Activated T-cell treated with anti-CD3 and anti-CD28 coated beads, Interleukin-2, amount 50 U/mL, for 72 hours (primary cell): ENCODE measurements at regions not wholly inside any gene's neighbourhood (a gene's known extent, or its start where the extent isn't known, plus 50 kb on each side); places are given as distances from the start of the nearest gene placed in this dataset.
"Not testable (repeated sequence)": the region's sequence is repeated elsewhere in the genome, so short reads cannot be mapped to it uniquely, and the experiment has no call there.

Experiments used
- ATAC-seq, 2 donors: fragments of 150-1000 bp; cut with Tn5 transposase; replicated peaks in 1 of 2; 2 replicates each; pipeline ENCODE4 v1.10.0; 2021; ENCODE audit warnings: moderate library complexity in 2 of 2, mild to moderate bottlenecking in 1 of 2
- DNase-seq, 2 donors: peaks; one replicate each; pipeline ENCODE4 v3.0.0; 2021 to 2022; ENCODE audit warnings: mixed read lengths in 1 of 2
- H3K27ac Mint-ChIP-seq: one replicate; pipeline ENCODE4 v1.8.0; 2022; ENCODE audit warnings: mild to moderate bottlenecking, moderate library complexity, mixed read lengths
- H3K27me3 Mint-ChIP-seq: one replicate; pipeline ENCODE4 v1.8.0; 2022; ENCODE audit warnings: low read depth, mixed read lengths
- H3K36me3 Mint-ChIP-seq, 2 donors: one replicate each; pipeline ENCODE4 v1.8.0; 2022; ENCODE audit warnings: mixed read lengths in 2 of 2, mild to moderate bottlenecking in 1 of 2; ENCODE audit not compliant: insufficient read depth in 2 of 2
- H3K4me1 Mint-ChIP-seq: one replicate; pipeline ENCODE4 v1.8.0; 2022; ENCODE audit warnings: low read depth, mixed read lengths
- H3K4me3 Mint-ChIP-seq, 2 donors: one replicate each; pipeline ENCODE4 v1.8.0; 2022; ENCODE audit warnings: mild to moderate bottlenecking in 2 of 2, mixed read lengths in 2 of 2, moderate library complexity in 2 of 2
- H3K9me3 Mint-ChIP-seq, 2 donors: one replicate each; pipeline ENCODE4 v1.8.0; 2022; ENCODE audit warnings: mixed read lengths in 2 of 2

DNA sequence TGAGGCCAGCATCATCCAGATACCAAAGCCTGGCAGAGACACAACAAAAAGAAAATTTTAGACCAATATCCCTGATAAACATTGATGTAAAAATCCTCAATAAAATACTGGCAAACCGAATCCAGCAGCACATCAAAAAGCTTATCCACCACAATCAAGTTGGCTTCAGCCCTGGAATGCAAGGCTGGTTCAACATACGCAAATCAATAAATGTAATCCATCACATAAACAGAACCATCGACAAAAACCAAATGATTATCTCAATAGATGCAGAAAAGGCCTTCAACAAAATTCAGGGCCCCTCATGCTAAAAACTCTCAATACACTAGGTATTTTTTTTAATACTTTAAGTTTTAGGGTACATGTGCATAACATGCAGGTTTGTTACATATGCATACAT lies 74.1 kb downstream of the ELAPOR2 start:
- Mint-ChIP-seq H3K9me3 (peaks cover 9 to 22% of the 10 kb centered on the region in 2 donors), H3K36me3 (peaks cover 15 to 28% of the 10 kb centered on the region in 2 donors), H3K4me1 (peaks cover 11% of the 10 kb centered on the region)
- H3K27ac Mint-ChIP-seq, ATAC-seq, DNase-seq, H3K27me3 Mint-ChIP-seq, H3K4me3 Mint-ChIP-seq: not testable (repeated sequence)

DNA sequence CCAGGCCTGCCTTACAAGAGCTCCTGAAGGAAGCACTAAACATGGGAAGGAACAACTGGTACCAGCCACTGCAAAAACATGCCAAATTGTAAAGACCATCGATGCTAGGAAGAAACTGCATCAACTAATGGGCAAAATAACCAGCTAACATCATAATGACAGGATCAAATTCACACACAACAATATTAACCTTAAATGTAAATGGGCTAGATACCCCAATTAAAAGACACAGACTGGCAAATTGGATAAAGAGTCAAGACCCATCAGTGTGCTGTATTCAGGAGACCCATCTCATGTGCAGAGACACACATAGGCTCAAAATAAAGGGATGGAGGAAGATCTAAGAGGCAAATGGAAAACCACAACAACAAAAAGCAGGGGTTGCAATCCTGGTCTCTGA lies 75.8 kb downstream of the ELAPOR2 start:
- H3K4me1 Mint-ChIP-seq: peaks cover 28% of the 10 kb centered on the region
- ATAC-seq: not testable (repeated sequence)

DNA sequence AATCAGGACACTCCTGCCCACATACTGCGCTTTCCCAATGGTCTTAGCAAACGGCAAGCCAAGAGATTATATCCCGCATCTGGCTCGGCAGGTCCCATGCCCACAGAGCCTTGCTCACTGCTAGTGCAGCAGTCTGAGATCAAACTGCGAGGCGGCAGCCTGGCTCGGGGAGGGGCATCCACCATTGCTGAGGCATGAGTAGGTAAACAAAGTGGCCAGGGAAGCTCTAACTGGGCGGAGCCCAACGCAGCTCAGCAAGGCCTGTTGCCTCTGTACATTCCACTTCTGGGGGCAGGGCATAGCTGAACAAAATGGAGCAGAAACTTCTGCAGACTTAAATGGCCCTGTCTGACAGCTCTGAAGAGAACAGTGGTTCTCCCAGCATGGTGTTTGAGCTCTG lies 77.5 kb downstream of the ELAPOR2 start:
- H3K9me3 Mint-ChIP-seq: peaks cover 9 to 16% of the 10 kb centered on the region in 2 donors

More for the DNA sequence above, 75.8 kb downstream of the ELAPOR2 start:
- not testable (repeated sequence) for H3K27me3 Mint-ChIP-seq, H3K4me3 Mint-ChIP-seq, DNase-seq, H3K27ac Mint-ChIP-seq
- Mint-ChIP-seq H3K9me3 (peaks cover 9 to 22% of the 10 kb centered on the region in 2 donors), H3K36me3 (peaks cover 15 to 28% of the 10 kb centered on the region in 2 donors)

DNA sequence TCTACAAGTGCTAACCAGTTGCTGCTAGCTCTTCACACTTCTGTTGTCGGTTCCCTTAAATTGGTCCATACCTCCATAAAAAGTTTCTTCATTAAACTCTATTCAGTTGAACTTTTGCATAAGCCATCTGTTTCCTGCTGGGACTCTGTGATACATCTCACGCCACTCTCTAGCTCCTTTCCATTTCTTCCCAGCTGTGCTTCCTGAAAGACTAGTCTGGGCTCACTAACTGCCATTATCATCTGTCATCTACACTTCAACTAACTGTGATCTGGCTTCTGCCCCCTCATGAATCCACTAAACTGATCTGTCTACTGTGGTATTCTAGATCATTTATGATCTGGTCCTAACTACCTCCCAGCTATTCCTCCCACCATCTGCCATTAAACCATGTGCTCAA lies 78.3 kb downstream of the ELAPOR2 start:
- no peak overlapping the region for H3K27ac Mint-ChIP-seq
- peaks cover 50% of the 10 kb centered on the region for H3K4me1 Mint-ChIP-seq
- peaks cover 9% of the 10 kb centered on the region for H3K27me3 Mint-ChIP-seq
- ATAC-seq: no peak
- DNase-seq: no peak
- H3K9me3 Mint-ChIP-seq: peaks cover 7 to 16% of the 10 kb centered on the region in 2 donors
- H3K4me3 Mint-ChIP-seq: no peak overlapping the region
- peaks cover 13 to 22% of the 10 kb centered on the region in 2 donors for H3K36me3 Mint-ChIP-seq

More for the DNA sequence above, 77.5 kb downstream of the ELAPOR2 start:
- not testable (repeated sequence) for ATAC-seq, H3K27me3 Mint-ChIP-seq, H3K27ac Mint-ChIP-seq, DNase-seq, H3K4me3 Mint-ChIP-seq
- Mint-ChIP-seq H3K4me1 (peaks cover 42% of the 10 kb centered on the region), H3K36me3 (peaks cover 15 to 24% of the 10 kb centered on the region in 2 donors)

DNA sequence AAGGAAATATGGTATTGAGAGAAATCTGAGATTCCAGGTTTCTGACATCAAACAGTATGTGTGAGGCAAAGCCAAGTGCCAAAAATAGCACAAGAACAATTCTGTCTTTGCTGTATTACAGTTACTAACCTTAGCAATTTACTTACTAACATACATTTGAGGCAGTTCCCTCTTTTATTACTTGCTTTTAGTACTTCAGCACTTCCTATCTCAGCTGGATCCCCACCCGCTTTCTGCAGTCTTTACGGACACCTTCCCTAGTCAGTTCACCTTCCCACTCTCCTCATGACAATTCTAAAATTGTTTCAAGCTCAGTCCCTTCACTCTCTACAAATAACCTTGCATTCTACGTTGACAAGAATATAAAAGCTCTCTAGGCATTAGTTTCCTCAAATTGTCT lies 79.2 kb downstream of the ELAPOR2 start:
- Mint-ChIP-seq H3K4me1 (peaks cover 51% of the 10 kb centered on the region), H3K27me3 (peaks cover 9% of the 10 kb centered on the region), H3K27ac (no peak overlapping the region), H3K9me3 (peaks cover 7 to 14% of the 10 kb centered on the region in 2 donors), H3K36me3 (peaks cover 11 to 20% of the 10 kb centered on the region in 2 donors), H3K4me3 (peak overlapping the region in 1 of 2 donors; percentile 0)
- DNase-seq (no peak), ATAC-seq (no peak)

DNA sequence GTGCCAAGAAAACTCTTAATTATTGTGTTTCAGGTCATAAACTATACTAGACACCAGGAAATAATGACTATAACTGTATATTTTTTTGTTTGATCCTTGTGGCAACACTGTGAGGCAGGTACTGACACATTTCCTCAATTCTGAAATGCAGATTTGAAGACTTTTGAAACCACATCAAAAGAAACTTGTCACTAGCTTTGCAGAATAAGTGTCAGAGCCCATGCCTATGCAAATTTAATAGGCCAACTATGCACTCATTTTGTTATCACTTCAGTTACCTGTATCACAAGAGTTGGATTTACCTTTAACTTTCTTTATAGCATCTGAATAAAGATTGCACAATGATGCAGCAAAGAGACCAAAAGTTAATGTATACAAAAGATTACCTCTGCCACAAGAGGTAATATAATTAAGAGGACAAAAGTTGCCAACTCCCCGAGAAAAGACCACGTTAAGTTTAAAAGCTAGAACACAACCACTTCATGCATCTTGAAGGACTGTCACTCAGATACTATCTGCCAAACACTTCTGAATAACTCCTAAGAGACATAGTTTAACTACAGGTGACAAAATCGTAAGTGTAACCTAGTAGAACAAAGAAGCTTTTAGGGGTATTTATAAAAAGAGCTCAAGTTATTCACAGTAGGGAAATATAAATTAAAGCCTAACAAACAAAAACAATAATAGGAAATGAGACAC lies 80.5 kb downstream of the ELAPOR2 start:
- H3K4me3 Mint-ChIP-seq: peak overlapping the region; percentile 61 to 80
- peak; percentile 95 to 98 for ATAC-seq
- peaks cover 9% of the 10 kb centered on the region for H3K27me3 Mint-ChIP-seq
- H3K9me3 Mint-ChIP-seq: peaks cover 2 to 9% of the 10 kb centered on the region in 2 donors
- peak; percentile 8 to 27 for DNase-seq
- H3K36me3 Mint-ChIP-seq: peaks cover 5 to 11% of the 10 kb centered on the region in 2 donors
- peaks cover 51% of the 10 kb centered on the region for H3K4me1 Mint-ChIP-seq
- H3K27ac Mint-ChIP-seq: peak overlapping the region; percentile 55

DNA sequence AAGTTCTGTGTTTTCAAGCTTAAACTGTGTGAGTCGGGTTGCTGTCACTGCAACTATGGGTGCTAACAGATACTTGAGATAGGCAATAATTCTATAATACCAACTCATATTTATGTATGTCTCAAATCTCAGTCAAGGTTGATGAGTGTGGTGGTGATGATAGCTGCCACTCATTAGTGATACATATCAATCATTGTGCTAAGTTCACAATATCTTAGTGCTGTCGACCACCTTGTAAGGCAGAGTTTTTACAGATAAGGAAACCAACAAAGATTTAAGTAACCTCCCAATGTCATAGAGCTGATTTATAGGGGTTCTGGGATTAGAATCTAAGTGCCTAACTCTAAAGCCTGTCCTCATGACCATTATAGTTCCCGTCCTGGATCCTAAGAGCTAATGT lies 82.5 kb downstream of the ELAPOR2 start:
- H3K4me3 Mint-ChIP-seq: no peak overlapping the region
- ATAC-seq: no peak
- peaks cover 0 to 3% of the 10 kb centered on the region in 2 donors for H3K9me3 Mint-ChIP-seq
- H3K36me3 Mint-ChIP-seq: peaks cover 0 to 2% of the 10 kb centered on the region in 2 donors
- no peak for DNase-seq
- peaks cover 9% of the 10 kb centered on the region for H3K27me3 Mint-ChIP-seq
- H3K4me1 Mint-ChIP-seq: peaks cover 53% of the 10 kb centered on the region
- H3K27ac Mint-ChIP-seq: no peak overlapping the region

DNA sequence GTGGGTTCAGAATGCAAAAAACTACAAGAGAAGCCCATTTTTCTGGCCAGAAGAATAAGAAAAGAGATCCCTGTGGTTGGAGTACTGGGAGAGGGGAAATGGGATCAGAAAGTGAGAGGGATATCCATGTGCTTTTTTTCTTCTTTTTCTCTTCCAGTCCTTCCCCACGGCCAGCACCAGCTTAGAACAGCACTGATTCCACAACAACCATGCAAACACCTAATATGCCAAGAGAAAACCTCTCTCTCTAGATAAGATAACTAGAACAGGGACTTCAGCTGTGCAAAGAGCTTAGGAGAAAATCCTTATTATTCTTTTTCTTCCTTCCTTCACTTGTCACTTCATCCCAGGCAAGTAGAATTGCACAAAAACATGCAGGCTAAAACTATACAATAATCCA lies 83.5 kb downstream of the ELAPOR2 start:
- no peak for DNase-seq
- H3K27ac Mint-ChIP-seq: no peak overlapping the region
- H3K9me3 Mint-ChIP-seq: no peaks in the 10 kb centered on the region
- H3K4me1 Mint-ChIP-seq: peaks cover 56% of the 10 kb centered on the region
- H3K36me3 Mint-ChIP-seq: no peaks in the 10 kb centered on the region
- H3K27me3 Mint-ChIP-seq: peaks cover 2% of the 10 kb centered on the region
- no peak overlapping the region for H3K4me3 Mint-ChIP-seq
- no peak for ATAC-seq

DNA sequence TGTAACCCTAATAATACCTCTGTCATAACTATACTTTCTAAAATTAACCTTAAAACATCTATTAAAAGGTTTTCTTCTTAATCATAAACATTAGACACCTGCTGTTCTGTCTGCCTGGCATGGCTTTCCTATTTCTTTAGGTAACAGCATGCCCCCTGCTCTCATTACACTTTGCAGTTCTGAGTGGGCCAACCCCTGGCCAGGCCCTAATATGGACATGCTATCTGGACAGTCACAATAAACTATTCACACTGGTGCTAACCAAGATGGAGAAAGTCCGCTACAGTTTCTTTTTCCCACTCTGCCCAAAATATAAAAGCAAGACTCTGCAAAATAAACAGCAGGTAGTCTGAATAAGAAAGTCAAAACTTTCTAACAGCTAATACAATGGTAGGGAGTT lies 84.0 kb downstream of the ELAPOR2 start:
- Mint-ChIP-seq H3K27me3 (no peaks in the 10 kb centered on the region), H3K4me1 (peaks cover 52% of the 10 kb centered on the region), H3K36me3 (no peaks in the 10 kb centered on the region), H3K9me3 (no peaks in the 10 kb centered on the region), H3K27ac (no peak overlapping the region), H3K4me3 (no peak overlapping the region)
- ATAC-seq (no peak), DNase-seq (no peak)

DNA sequence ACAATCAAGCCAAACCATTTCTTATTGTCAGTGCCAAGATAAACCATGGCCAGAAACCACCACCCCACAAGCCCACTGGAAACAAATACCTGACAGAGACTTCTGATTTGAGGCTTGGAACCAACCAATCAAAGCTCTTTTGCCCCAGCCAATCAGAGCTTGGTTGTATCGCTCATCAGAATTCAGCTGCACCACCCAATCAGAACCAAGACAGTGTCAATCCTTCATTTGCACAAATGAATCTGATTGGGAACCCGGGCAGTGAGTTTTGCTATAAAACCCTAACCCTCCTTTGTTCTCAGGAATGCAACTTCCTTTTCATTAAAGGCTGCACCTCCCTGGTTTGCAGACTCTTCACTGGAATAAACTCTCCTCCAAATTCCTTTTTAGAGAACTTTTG lies 87.4 kb downstream of the ELAPOR2 start:
- peaks cover 33% of the 10 kb centered on the region for H3K4me1 Mint-ChIP-seq
- DNase-seq (no peak), ATAC-seq (no peak)
- no peak overlapping the region for H3K27ac Mint-ChIP-seq
- no peaks in the 10 kb centered on the region for H3K9me3 Mint-ChIP-seq
- H3K4me3 Mint-ChIP-seq: no peak overlapping the region
- H3K27me3 Mint-ChIP-seq: no peaks in the 10 kb centered on the region
- no peaks in the 10 kb centered on the region for H3K36me3 Mint-ChIP-seq

DNA sequence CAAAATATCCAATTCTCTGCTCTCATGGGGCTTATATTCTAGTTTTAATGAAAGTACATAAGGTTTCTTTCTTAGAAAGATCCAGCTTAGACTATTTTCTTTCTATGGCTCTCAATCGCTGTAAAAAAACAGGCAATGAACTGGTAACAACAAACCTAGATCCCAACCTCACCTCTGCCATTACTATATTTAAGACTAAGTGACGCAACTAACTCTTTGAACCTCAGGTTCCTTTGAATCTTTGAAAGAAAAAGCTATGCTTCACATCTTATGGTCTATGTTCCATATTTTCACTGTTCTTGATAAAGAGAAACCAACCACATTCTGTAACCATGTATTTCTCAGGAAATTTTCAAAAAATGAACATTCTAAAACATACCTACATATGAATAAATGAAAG lies 88.5 kb downstream of the ELAPOR2 start:
- no peak overlapping the region for H3K27ac Mint-ChIP-seq
- DNase-seq: no peak
- no peaks in the 10 kb centered on the region for H3K27me3 Mint-ChIP-seq
- H3K4me1 Mint-ChIP-seq: peaks cover 23% of the 10 kb centered on the region
- no peak overlapping the region for H3K4me3 Mint-ChIP-seq
- no peak for ATAC-seq
- no peaks in the 10 kb centered on the region for H3K36me3 Mint-ChIP-seq
- no peaks in the 10 kb centered on the region for H3K9me3 Mint-ChIP-seq

DNA sequence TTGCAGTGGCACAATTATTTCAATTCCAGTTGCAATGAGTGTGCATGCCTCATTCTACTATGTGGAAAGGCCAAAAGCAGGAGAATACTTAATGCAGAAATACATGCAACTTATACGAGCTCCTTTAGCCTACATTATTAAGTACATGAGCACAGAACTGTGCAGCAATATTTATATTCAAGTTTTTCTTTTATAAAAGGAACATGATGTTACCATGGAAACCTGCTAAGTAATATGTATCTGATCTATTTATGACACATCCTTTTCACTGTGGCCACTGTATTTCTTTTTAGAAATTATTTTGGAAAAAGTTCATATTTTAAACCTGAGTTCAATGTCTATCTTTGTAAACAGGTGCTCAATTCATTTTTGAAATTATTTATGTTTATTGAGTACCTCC lies 88.9 kb downstream of the ELAPOR2 start:
- DNase-seq: no peak
- H3K27me3 Mint-ChIP-seq: no peaks in the 10 kb centered on the region

DNA sequence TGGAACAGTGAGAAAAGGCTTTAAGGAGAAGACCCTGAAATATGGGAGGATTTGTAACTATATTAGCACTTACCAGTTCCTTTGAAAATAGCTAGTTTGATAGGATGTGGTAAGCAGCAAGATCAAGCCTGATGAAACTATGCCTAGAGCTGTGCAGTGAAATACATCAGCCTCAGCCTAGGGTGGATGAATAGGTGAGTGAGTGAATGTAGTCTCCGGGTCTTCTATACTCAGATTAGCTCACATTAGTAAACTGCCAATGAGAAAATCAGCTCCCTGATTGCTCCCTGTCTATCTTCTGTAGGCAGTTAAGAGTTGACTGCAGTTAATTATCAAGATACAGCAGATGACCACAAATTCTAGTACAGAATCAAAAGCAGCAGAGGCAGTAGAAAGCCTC lies 89.6 kb downstream of the ELAPOR2 start:
- ATAC-seq (no peak), DNase-seq (no peak)
- H3K4me3 Mint-ChIP-seq: no peak overlapping the region
- H3K27me3 Mint-ChIP-seq: no peaks in the 10 kb centered on the region
- H3K27ac Mint-ChIP-seq: no peak overlapping the region
- H3K4me1 Mint-ChIP-seq: peaks cover 27% of the 10 kb centered on the region
- no peaks in the 10 kb centered on the region for H3K9me3 Mint-ChIP-seq
- no peaks in the 10 kb centered on the region for H3K36me3 Mint-ChIP-seq

More for the DNA sequence above, 88.9 kb downstream of the ELAPOR2 start:
- no peaks in the 10 kb centered on the region for H3K9me3 Mint-ChIP-seq
- H3K36me3 Mint-ChIP-seq: no peaks in the 10 kb centered on the region
- H3K27ac Mint-ChIP-seq: no peak overlapping the region
- H3K4me3 Mint-ChIP-seq: no peak overlapping the region
- peaks cover 23% of the 10 kb centered on the region for H3K4me1 Mint-ChIP-seq
- no peak for ATAC-seq

DNA sequence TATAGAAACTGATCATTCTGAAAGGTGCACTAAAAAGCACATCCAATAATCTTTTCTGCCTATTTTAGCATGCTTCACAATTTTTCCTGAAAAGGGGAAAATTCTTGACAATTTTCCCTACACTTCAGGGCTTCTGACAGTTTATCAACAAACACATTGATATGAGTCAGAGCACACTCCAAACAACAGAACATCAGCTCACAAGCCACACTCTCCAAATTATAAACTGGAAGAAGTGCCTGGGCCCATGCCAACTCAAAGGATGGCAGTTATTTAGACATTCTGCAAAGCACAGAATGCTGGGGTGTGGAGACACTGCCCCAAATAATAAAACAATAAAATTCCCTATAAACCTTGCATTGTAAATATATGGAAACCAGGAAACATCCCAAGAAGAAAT lies 90.8 kb downstream of the ELAPOR2 start:
- no peak overlapping the region for H3K4me3 Mint-ChIP-seq
- no peak overlapping the region for H3K27ac Mint-ChIP-seq
- no peak for DNase-seq
- H3K36me3 Mint-ChIP-seq: no peaks in the 10 kb centered on the region
- H3K9me3 Mint-ChIP-seq: no peaks in the 10 kb centered on the region
- no peaks in the 10 kb centered on the region for H3K27me3 Mint-ChIP-seq
- ATAC-seq: no peak
- H3K4me1 Mint-ChIP-seq: peaks cover 32% of the 10 kb centered on the region
